NCI-H524 (cell line): ENCODE measurements at regions not wholly inside any gene's neighbourhood (a gene's known extent, or its start where the extent isn't known, plus 50 kb on each side); places are given as distances from the start of the nearest gene placed in this dataset.
"Not testable (repeated sequence)": the region's sequence is repeated elsewhere in the genome, so short reads cannot be mapped to it uniquely, and the experiment has no call there.

Experiments
- DNase-seq, 2 experiments: peaks; one replicate each; lab custom pipeline; 2025; lab: John Stamatoyannopoulos, UW

- no peak for DNase-seq
Measured at GRCh38 chr7:23887660-23888059, 177.6 kb downstream of the STK31 start.

GRCh38 chr7:23888958-23889357, 178.9 kb downstream of the STK31 start:
- DNase-seq, result no peak

GRCh38 chr7:23889566-23889965, 179.5 kb downstream of the STK31 start:
- no peak for DNase-seq

- no peak for DNase-seq
Measured at GRCh38 chr7:23892019-23892418, 182.0 kb downstream of the STK31 start.

GRCh38 chr7:23893176-23893941, 183.3 kb downstream of the STK31 start:
- DNase-seq, result no peak

- no peak for DNase-seq
Measured at GRCh38 chr7:23893942-23894891, 184.2 kb downstream of the STK31 start.

- DNase-seq, result no peak
Measured at GRCh38 chr7:23894892-23895569, 185.0 kb downstream of the STK31 start.

GRCh38 chr7:23895666-23896096, 185.7 kb downstream of the STK31 start:
- DNase-seq, result no peak

GRCh38 chr7:23898619-23899018, 188.6 kb downstream of the STK31 start:
- no peak for DNase-seq

- DNase-seq, result not testable (repeated sequence)
Measured at GRCh38 chr7:23904901-23905300, 194.9 kb downstream of the STK31 start.

GRCh38 chr7:23907012-23907411, 197.0 kb downstream of the STK31 start:
- no peak for DNase-seq

- no peak for DNase-seq
Measured at GRCh38 chr7:23909426-23909825, 199.4 kb downstream of the STK31 start.

- DNase-seq, result no peak
Measured at GRCh38 chr7:23912065-23912464, 202.0 kb downstream of the STK31 start.

- DNase-seq, result no peak
Measured at GRCh38 chr7:23913016-23913415, 203.0 kb downstream of the STK31 start.

- peak; percentile 32 to 75 for DNase-seq
Measured at GRCh38 chr7:23915236-23915635, 205.2 kb downstream of the STK31 start.

GRCh38 chr7:23918286-23918685, 208.3 kb downstream of the STK31 start:
- no peak for DNase-seq

- no peak for DNase-seq
Measured at GRCh38 chr7:23918856-23919255, 208.8 kb downstream of the STK31 start.

- no peak for DNase-seq
Measured at GRCh38 chr7:23925088-23925487, 215.1 kb downstream of the STK31 start.

- no peak for DNase-seq
Measured at GRCh38 chr7:23927709-23928417, 217.8 kb downstream of the STK31 start.

GRCh38 chr7:23928418-23928775, 218.4 kb downstream of the STK31 start:
- DNase-seq, result no peak

GRCh38 chr7:23930312-23930711, 220.3 kb downstream of the STK31 start:
- DNase-seq, result no peak

- no peak for DNase-seq
Measured at GRCh38 chr7:23931633-23932032, 221.6 kb downstream of the STK31 start.
